Sigmoid colon (tissue), 4 donors: ENCODE measurements at regions not wholly inside any gene's neighbourhood (a gene's known extent, or its start where the extent isn't known, plus 50 kb on each side); places are given as distances from the start of the nearest gene placed in this dataset.

Experiments used
- EP300 ChIP-seq, 4 donors: sonication (generic); formaldehyde crosslinking; IDR thresholded peaks; one replicate each; pipeline ENCODE4 v1.6.1; 2017; ENCODE audit warnings: antibody characterized with exemption in 4 of 4
- TF ChIP-seq, protein P1 (sequence below), 4 experiments: fragments of 450-650 bp in 3 of 4; fragments of 200-600 bp in 1 of 4; IDR thresholded peaks; one replicate each; pipeline ENCODE4 v1.5.1; 2016 to 2019; ENCODE audit warnings: antibody characterized with exemption in 4 of 4, mild to moderate bottlenecking in 3 of 4, moderate library complexity in 2 of 4

DNA sequence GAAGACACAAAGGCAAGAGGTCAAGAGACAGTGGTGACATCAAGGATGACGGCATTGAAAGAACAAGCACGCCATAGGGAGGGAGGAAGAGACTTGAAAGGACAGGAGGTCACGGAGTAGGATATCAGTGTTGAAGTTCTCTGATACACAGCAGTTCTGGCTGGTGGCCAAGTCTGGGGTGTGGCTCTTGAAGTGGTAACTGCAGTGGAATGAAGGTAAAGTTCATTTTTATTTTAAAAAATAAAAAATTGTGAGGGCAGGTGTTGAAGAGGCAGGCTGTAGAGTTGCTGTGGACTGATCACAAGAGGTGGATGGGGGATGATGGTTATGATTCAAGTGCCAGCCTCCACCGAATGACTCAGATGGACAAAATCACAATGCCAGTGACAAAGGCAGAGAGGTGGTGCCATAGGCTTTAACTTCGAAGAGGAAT, 53.2 kb upstream of the BMP2 start:
- TF ChIP-seq, protein P1, sequence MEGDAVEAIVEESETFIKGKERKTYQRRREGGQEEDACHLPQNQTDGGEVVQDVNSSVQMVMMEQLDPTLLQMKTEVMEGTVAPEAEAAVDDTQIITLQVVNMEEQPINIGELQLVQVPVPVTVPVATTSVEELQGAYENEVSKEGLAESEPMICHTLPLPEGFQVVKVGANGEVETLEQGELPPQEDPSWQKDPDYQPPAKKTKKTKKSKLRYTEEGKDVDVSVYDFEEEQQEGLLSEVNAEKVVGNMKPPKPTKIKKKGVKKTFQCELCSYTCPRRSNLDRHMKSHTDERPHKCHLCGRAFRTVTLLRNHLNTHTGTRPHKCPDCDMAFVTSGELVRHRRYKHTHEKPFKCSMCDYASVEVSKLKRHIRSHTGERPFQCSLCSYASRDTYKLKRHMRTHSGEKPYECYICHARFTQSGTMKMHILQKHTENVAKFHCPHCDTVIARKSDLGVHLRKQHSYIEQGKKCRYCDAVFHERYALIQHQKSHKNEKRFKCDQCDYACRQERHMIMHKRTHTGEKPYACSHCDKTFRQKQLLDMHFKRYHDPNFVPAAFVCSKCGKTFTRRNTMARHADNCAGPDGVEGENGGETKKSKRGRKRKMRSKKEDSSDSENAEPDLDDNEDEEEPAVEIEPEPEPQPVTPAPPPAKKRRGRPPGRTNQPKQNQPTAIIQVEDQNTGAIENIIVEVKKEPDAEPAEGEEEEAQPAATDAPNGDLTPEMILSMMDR (IDR thresholded peaks at IDR 0.05): no peak
- TF ChIP-seq EP300 (IDR thresholded peaks at IDR 0.05): no peak
